ENCODE measurements at regions not wholly inside any gene's neighbourhood (a gene's known extent, or its start where the extent isn't known, plus 50 kb on each side); places are given as distances from the start of the nearest gene placed in this dataset.

DNA sequence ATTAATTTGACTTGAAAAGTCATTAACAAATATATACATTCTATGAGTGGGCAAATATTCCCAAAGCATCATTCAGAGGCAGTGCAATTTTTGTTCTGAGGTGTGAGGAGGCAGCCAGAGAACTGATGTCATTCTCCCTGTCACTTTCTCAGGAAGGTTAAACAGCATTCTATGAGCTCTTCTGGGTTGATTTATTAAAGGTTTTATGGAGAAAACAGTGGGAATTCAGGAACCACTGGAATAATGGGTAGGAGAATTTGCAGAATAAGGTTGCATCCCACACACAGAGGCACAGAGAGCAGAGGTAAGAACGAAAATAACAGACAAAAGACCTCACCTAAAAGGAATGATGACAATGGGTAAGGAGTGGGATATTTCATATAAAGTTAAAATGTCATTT, 860.6 kb downstream of the TFAP2A start:
- Histone ChIP-seq H3K56ac (ENCODE audit: extremely low read depth, insufficient read depth, low read length) (no peak overlapping the region), H3K4ac (ENCODE audit: low read depth, low read length) (no peak overlapping the region), H4K8ac (ENCODE audit: low read depth in 2 of 2, low read length in 2 of 2) (no peak overlapping the region), H3K14ac (replicated peaks; ENCODE audit: low read depth, low read length) (no peak overlapping the region), H2BK20ac (ENCODE audit: low read depth, low read length) (no peak overlapping the region), H2BK120ac (ENCODE audit: low read depth, low read length) (no peak overlapping the region), H2BK15ac (ENCODE audit: low read depth, low read length) (no peak overlapping the region), H4K20me1 (ENCODE audit: insufficient read depth, low read length) (no peaks in the 10 kb centered on the region), H2AFZ (replicated peaks; ENCODE audit: low read length, poor library complexity) (no peak overlapping the region), H3K27me3 (ENCODE audit: control insufficient read depth, insufficient read depth, low read length) (no peaks in the 10 kb centered on the region), H3K4me3 (ENCODE audit: insufficient read depth, low read depth, low read length) (no peak overlapping the region), H2BK5ac (ENCODE audit: low read depth, low read length, poor library complexity, severe bottlenecking) (no peak overlapping the region), H3K9me3 (ENCODE audit: control insufficient read depth, insufficient read depth, low read length) (peaks cover 4% of the 10 kb centered on the region), H4K5ac (ENCODE audit: low read depth, low read length) (no peak overlapping the region), H2AK9ac (replicated peaks; ENCODE audit: low read depth, low read length, poor library complexity) (no peak overlapping the region), H3K79me1 (ENCODE audit: low read depth in 1 of 2, low read length in 2 of 2) (no peaks in the 10 kb centered on the region), H3K18ac (ENCODE audit: low read depth, low read length) (no peak overlapping the region), H2AK5ac (ENCODE audit: low read depth, low read length) (no peak overlapping the region), H3K36me3 (ENCODE audit: control insufficient read depth, insufficient read depth, low read length) (no peaks in the 10 kb centered on the region), H3K9me1 (ENCODE audit: insufficient read depth, low read length) (no peaks in the 10 kb centered on the region), H3K27ac (ENCODE audit: insufficient read depth, low read length) (no peak overlapping the region), H4K91ac (ENCODE audit: insufficient read depth, low read depth, low read length) (no peak overlapping the region), H3K9ac (ENCODE audit: low read depth, low read length) (no peak overlapping the region), H3K23ac (ENCODE audit: low read depth, low read length) (no peak overlapping the region), H3K4me1 (ENCODE audit: control insufficient read depth, insufficient read depth, low read length) (no peaks in the 10 kb centered on the region), H3K4me2 (ENCODE audit: low read depth, low read length) (no peak overlapping the region)
- intact Hi-C loops (cut with micrococcal nuclease) (no loop called here), dilution Hi-C loops (cut with HindIII; ENCODE audit: low sequenced_read_pairs, unreplicated experiment) (no loop called here), in situ Hi-C loops (cut with MboI; ENCODE audit: low sequenced_read_pairs) (no loop called here)
- ATAC-seq (ENCODE audit: low read depth) (no peak), DNase-seq (no peak)
- POLR2A ChIA-PET (ENCODE audit: unreplicated experiment): no interaction called here
- no peak for TF ChIP-seq MXI1 (IDR thresholded peaks at IDR 0.05; ENCODE audit: borderline replicate concordance, low read depth, low read length)
- no peak for TF ChIP-seq SMC3 (IDR thresholded peaks at IDR 0.05; ENCODE audit: low read depth, low read length)
- no peak for TF ChIP-seq RAD21 (IDR thresholded peaks at IDR 0.05; ENCODE audit: low read length)
- TF ChIP-seq CHD1 (IDR thresholded peaks at IDR 0.05; ENCODE audit: low read depth, low read length): no peak
- TF ChIP-seq RFX5 (IDR thresholded peaks at IDR 0.05; ENCODE audit: low read depth, low read length): no peak
- no peak for TF ChIP-seq MAFK (IDR thresholded peaks at IDR 0.05; ENCODE audit: low read depth, low read length)
- no peak for TF ChIP-seq CEBPB (IDR thresholded peaks at IDR 0.05; ENCODE audit: low read depth, low read length)
- TF ChIP-seq NFE2L2 (IDR thresholded peaks at IDR 0.05; ENCODE audit: low read depth, low read length): no peak
- no peak for TF ChIP-seq RCOR1 (IDR thresholded peaks at IDR 0.05; ENCODE audit: insufficient replicate concordance, low read length)
- TF ChIP-seq BHLHE40 (IDR thresholded peaks at IDR 0.05; ENCODE audit: low read depth, low read length): no peak
- TF ChIP-seq MAZ (IDR thresholded peaks at IDR 0.05; ENCODE audit: borderline replicate concordance, low read depth, low read length): no peak
- no peak for TF ChIP-seq CTCF (conservative IDR thresholded peaks at IDR 0.05; ENCODE audit: low read depth, low read length)
- TF ChIP-seq, protein P1, sequence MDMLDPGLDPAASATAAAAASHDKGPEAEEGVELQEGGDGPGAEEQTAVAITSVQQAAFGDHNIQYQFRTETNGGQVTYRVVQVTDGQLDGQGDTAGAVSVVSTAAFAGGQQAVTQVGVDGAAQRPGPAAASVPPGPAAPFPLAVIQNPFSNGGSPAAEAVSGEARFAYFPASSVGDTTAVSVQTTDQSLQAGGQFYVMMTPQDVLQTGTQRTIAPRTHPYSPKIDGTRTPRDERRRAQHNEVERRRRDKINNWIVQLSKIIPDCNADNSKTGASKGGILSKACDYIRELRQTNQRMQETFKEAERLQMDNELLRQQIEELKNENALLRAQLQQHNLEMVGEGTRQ (IDR thresholded peaks at IDR 0.05; ENCODE audit: low read depth, low read length): no peak
- TF ChIP-seq, protein P2, sequence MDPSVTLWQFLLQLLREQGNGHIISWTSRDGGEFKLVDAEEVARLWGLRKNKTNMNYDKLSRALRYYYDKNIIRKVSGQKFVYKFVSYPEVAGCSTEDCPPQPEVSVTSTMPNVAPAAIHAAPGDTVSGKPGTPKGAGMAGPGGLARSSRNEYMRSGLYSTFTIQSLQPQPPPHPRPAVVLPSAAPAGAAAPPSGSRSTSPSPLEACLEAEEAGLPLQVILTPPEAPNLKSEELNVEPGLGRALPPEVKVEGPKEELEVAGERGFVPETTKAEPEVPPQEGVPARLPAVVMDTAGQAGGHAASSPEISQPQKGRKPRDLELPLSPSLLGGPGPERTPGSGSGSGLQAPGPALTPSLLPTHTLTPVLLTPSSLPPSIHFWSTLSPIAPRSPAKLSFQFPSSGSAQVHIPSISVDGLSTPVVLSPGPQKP (IDR thresholded peaks at IDR 0.05; ENCODE audit: borderline replicate concordance, low read depth, low read length): no peak
- no peak for TF ChIP-seq FOS (IDR thresholded peaks at IDR 0.05; ENCODE audit: low read depth, low read length)
- no peak for TF ChIP-seq POLR2A (IDR thresholded peaks at IDR 0.05; ENCODE audit: low read depth, low read length)
- CTCF ChIA-PET: no interaction called here
- WGBS, 2 experiments (ENCODE audit: extremely low coverage in 2 of 2, insufficient read length in 1 of 2): no CpG with 5 or more reads among the region's 1 CpG
- BruUV-seq (replicated peaks): no TSS peak
